SK-N-SH (cell line): ENCODE measurements at regions not wholly inside any gene's neighbourhood (a gene's known extent, or its start where the extent isn't known, plus 50 kb on each side); places are given as distances from the start of the nearest gene placed in this dataset.

Experiments used
- ELF1 ChIP-seq: IDR thresholded peaks from 2 replicates; pipeline ENCODE4 v1.4.0; 2012
- GATA2 ChIP-seq: sonication (generic); formaldehyde crosslinking; IDR thresholded peaks from 2 replicates; pipeline ENCODE4 v1.5.0; 2020; ENCODE audit warnings: mild to moderate bottlenecking, missing genetic modification reagents
- NRF1 ChIP-seq: IDR thresholded peaks from 2 replicates; pipeline ENCODE4 v1.6.1; 2012; ENCODE audit warnings: low read depth, mild to moderate bottlenecking, low read length
- POLR2AphosphoS5 ChIP-seq: IDR thresholded peaks from 2 replicates; pipeline ENCODE4 v1.6.1; 2012; ENCODE audit warnings: low read depth, low read length
- RAD21 ChIP-seq: IDR thresholded peaks from 2 replicates; pipeline ENCODE4 v1.6.1; 2012; ENCODE audit warnings: mild to moderate bottlenecking, low read length
- TCF12 ChIP-seq: IDR thresholded peaks from 2 replicates; pipeline ENCODE4 v1.4.0; 2012
- TEAD4 ChIP-seq: IDR thresholded peaks from 2 replicates; pipeline ENCODE4 v1.4.0; 2012; ENCODE audit warnings: mild to moderate bottlenecking, borderline replicate concordance; ENCODE audit not compliant: insufficient read depth
- TF ChIP-seq, protein P1 (sequence below): IDR thresholded peaks from 2 replicates; pipeline ENCODE4 v1.4.0; 2012; ENCODE audit warnings: low read depth

GRCh38 chr14:61872452-61872851 is 110.2 kb downstream of the SNAPC1 start:
- no peak for TF ChIP-seq GATA2 (CRISPR knock-in tag)
- no peak for TF ChIP-seq TEAD4
- no peak for TF ChIP-seq NRF1
- TF ChIP-seq POLR2AphosphoS5 = no peak
- no peak for TF ChIP-seq ELF1
- TF ChIP-seq, protein P1, sequence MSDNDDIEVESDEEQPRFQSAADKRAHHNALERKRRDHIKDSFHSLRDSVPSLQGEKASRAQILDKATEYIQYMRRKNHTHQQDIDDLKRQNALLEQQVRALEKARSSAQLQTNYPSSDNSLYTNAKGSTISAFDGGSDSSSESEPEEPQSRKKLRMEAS = no peak
- TF ChIP-seq TCF12 = no peak
- no peak for TF ChIP-seq RAD21
